HG03521 (cell line): ENCODE measurements at regions not wholly inside any gene's neighbourhood (a gene's known extent, or its start where the extent isn't known, plus 50 kb on each side); places are given as distances from the start of the nearest gene placed in this dataset.
A peak's percentile ranks its signal among the peaks of the same experiment; 100 is the strongest.
"Not testable (repeated sequence)": the region's sequence is repeated elsewhere in the genome, so short reads cannot be mapped to it uniquely, and the experiment has no call there.

ENCODE experiments used
- ATAC-seq: cut with Tn5 transposase; IDR thresholded peaks from one replicate; pipeline ENCODE4 v1.9.1; 2021; ENCODE audit warnings: mild to moderate bottlenecking, moderate library complexity; ENCODE audit not compliant: unreplicated experiment

DNA sequence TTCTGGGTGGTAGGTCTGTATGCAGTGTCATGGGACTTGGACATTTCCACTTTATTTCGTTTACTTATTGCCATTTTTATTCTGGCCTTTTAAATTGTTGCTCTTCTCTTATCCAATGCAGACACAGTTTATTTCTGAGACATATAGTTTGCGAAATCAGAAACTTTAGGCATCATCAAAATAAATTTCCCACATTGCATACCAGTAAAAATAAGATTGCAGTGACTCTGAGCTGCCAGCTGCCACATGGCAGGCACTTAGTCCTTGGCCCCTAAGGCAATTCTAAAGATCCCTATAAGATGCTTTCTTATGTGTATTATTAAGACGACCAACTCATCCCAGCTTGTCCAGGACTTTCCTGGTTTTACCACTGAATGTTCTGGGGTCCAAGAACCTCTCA, 81.8 kb upstream of the ANKRD1 start:
- no peak for ATAC-seq

DNA sequence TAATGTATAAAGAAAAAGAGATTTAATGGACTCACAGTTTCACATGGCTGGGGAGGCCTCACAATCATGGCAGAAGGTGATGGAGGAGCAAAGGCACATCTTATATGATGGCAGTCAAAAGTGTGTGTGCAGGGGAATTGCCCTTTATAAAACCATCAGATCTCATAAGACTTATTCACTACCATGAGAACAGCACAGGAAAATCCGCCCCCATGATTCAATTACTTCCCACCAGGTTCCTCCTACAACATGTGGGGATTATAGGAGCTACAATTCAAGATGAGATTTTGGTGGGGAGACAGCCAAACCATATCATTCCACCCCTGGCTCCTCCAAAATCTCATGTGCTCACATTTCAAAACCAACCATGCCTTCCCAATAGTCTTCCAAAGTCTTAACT, 82.5 kb upstream of the ANKRD1 start:
- not testable (repeated sequence) for ATAC-seq

DNA sequence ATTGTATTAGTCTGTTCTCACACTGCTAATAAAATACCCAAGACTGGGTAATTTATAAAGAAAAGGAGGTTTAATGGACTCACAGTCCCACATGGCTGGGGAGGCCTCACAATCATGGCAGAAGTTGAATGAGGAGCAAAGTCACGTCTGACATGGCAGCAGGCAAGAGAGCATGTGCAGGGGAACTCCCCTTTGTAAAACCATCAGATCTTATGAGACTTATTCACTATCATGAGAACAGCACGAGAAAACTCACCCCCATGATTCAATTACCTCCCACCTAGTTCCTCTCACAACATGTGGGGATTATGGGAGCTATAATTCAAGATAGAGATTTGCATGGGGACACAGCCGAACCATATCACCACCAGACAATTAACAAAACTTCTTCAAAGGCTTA, 84.4 kb upstream of the ANKRD1 start:
- not testable (repeated sequence) for ATAC-seq

GRCh38 chr10:91006001-91006751, 85.3 kb upstream of the ANKRD1 start:
- ATAC-seq: peak; percentile 34

DNA sequence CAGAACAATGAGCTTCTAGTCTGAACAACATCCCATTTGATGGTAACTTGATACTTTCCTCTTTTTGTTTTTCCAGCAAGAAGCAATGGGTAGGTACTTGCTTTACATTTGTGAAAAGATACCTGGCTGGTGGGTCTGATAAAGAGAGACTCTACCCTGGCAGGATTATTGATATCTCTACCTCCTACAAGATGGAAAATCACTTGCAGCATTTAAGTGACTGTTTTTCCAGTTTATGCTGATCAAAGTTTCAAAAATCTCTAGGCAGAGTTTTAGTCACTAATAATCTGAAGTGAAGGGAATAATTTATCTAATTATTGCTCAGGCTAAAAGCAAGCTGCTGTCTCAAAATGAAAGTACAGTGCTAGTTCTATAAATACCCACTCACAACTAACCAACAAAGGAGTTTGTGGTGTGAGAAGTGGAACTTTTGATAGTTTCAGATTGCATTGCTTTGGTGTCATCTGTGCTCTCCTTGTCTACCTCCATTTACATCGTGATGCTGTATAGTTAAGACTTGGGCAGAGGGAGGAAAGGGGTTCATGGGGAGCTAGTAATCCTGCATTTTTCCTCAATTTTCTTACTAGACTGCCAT, 86.0 kb upstream of the ANKRD1 start:
- ATAC-seq: peak; percentile 92

- ATAC-seq: no peak
Measured at GRCh38 chr10:91007655-91008054, 86.8 kb upstream of the ANKRD1 start.

- ATAC-seq: no peak
Measured at GRCh38 chr10:91009121-91009520, 88.2 kb upstream of the ANKRD1 start.

GRCh38 chr10:91010952-91011351, 90.1 kb upstream of the ANKRD1 start:
- no peak for ATAC-seq

DNA sequence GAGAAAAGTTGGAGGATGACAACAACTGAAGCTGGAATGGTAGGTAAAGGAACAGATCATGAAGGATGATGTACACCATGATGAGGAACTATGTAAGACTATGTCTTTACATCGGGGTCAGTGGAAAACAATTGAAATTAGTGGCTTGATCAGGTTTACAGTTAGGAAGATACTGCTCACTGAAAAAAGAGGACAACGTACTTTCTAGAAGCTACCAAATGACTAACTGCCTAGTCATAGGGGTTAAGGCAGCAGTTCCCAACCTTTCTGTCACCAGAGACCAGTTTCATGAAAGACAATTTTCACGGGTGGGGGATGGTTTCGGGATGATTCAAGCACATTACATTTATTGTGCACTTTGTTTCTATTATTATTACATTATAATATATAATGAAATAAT, 91.6 kb upstream of the ANKRD1 start:
- ATAC-seq: no peak

GRCh38 chr10:91013985-91014384, 93.1 kb upstream of the ANKRD1 start:
- no peak for ATAC-seq

GRCh38 chr10:91017198-91017597, 96.3 kb upstream of the ANKRD1 start:
- no peak for ATAC-seq

GRCh38 chr10:91021901-91022300, 101.0 kb upstream of the ANKRD1 start:
- ATAC-seq: no peak

GRCh38 chr10:91022390-91022789, 101.5 kb upstream of the ANKRD1 start:
- no peak for ATAC-seq

DNA sequence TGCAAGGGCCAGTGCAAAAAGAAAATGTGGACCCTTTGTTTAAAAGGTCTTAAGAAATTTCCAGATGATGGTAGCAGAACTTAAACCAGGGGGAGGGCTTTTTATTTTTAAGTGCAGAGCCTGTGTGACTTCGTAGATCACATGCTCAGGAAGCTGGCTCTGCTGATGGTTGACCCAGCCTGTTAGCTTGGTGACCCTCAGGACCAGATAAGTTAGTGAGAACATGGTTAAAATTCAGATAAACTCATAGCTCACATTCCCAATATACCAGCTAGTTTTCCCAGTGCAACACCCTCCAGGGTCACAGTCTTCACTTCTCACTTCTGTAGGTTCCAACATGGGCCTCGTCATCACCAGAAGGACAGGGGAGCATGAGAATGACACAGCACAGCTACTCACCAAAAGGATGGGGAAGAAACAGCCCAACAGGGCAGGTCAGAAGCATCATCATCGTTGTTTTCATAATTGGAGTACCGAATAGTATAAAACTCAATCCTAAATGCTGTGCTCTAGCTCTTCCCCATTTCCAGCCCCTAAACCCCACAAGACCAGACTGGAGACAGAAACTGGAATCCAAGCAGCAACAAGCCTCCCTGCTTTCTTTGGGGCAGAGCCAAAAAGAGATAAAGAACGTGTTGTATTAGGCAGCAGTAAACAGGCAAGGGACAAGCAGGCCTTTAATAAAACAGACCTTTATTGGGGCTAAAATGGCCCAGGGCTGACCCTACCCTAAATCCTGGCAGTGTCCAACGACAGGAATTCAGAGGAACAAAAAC, 102.2 kb upstream of the ANKRD1 start:
- ATAC-seq: no peak

DNA sequence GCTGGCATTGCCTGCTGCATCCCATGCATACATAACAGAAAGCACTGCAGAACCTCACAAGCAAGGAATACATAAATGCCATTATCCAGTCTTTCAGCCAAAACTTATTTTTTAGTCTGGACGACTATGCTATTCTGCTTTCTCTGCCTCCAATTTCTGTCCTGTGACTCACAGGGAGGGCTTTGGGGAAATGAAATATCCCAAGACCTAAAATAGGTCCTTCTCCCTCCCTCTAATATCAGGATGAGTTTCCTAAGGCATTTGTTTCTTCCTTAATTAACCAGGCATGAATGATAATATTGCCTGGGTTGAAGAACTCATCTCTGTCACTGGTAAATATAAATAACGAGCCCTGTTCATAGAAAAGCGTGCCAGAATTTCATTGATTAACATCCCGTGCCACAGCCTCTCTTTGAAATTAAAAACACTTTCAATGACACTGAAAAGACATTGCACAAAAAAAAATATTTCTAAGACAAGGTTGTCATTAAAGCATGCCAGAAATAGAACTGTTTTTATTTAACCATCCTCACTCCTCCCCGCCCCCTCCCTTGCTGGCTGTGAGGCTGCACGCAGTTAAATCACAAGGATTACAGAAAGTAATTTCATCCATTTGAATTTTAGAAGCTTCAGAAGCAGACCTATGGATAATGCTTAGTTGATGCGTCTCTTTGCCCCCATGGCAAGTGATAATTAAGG, 103.0 kb upstream of the ANKRD1 start:
- no peak for ATAC-seq

DNA sequence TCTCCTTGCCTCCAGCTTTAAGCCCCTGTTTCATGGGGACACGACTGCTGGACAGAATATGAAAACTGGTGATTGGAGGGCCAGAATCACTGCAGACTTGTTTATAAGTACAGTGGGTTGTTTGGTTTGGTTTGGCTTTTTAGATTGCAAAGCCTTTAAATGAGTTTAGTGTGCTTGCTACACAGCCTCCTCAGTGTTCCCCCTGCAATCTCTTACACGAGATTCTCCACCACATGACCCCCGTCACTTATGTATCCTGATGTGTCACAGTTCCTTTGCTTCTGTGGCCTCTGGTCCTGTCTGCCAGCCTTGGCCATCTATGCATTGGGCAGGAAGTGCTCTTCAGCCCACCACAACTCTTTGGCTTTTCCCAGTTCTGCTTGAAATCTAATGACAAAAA, 103.7 kb upstream of the ANKRD1 start:
- no peak for ATAC-seq

- ATAC-seq: no peak
Measured at GRCh38 chr10:91032611-91033206, 111.8 kb upstream of the ANKRD1 start.

DNA sequence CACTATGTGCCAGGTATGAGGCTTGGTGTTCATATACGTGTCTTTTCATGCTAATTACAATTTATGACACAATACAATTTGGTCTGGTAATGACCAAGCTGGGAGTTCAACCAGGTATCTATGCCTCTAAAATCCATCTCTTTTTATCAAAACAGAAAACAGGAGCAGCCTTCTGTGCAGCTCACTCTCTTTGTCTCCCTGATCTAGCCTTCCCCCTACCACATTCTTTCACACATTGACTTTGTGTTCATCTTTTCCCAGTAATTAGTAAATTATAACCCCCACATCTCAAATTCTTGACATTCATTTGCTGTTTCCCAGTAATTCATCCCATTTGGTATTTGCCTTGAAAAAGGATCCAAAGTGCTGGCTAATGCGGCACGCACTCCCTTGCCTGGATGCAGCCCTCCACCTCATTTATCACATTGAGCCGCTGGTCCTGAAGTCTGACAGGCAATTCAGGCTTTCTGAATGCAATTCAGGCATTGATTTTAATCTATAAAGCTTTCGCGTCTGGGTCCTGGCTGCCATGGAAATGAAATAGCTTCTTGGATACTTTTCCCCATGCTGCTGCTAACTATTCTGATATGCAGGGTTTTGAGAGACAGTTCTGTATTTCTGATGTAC, 112.5 kb upstream of the ANKRD1 start:
- no peak for ATAC-seq

- ATAC-seq: no peak
Measured at GRCh38 chr10:91034042-91034441, 113.2 kb upstream of the ANKRD1 start.

GRCh38 chr10:91034494-91035159, 113.7 kb upstream of the ANKRD1 start:
- no peak for ATAC-seq
